Cerebellar nuclear complex (tissue), 1 donor: ENCODE measurements at regions not wholly inside any gene's neighbourhood (a gene's known extent, or its start where the extent isn't known, plus 50 kb on each side); places are given as distances from the start of the nearest gene placed in this dataset.

Experiments used
- DNase-seq, 2 experiments: peaks; one replicate each; lab custom pipeline; 2025; lab: John Stamatoyannopoulos, UW

GRCh38 chr2:220966636-220967035, 605.5 kb downstream of the EPHA4 start:
- DNase-seq, result no peak

GRCh38 chr2:220969348-220969747, 602.8 kb downstream of the EPHA4 start:
- no peak for DNase-seq

- DNase-seq, result no peak
Measured at GRCh38 chr2:220980966-220981675, 591.0 kb downstream of the EPHA4 start.

GRCh38 chr2:220981926-220982325, 590.2 kb downstream of the EPHA4 start:
- DNase-seq, result no peak

GRCh38 chr2:220985561-220985960, 586.5 kb downstream of the EPHA4 start:
- no peak for DNase-seq

- no peak for DNase-seq
Measured at GRCh38 chr2:220987839-220988238, 584.3 kb downstream of the EPHA4 start.

- no peak for DNase-seq
Measured at GRCh38 chr2:220991972-220992371, 580.1 kb downstream of the EPHA4 start.

GRCh38 chr2:220994846-220995245, 577.3 kb downstream of the EPHA4 start:
- no peak for DNase-seq

- DNase-seq, result no peak
Measured at GRCh38 chr2:220995581-220995980, 576.5 kb downstream of the EPHA4 start.

GRCh38 chr2:220998156-220998555, 573.9 kb downstream of the EPHA4 start:
- no peak for DNase-seq

- no peak for DNase-seq
Measured at GRCh38 chr2:220999356-220999755, 572.7 kb downstream of the EPHA4 start.

GRCh38 chr2:221001381-221001801, 570.7 kb downstream of the EPHA4 start:
- DNase-seq, result no peak

- DNase-seq, result no peak
Measured at GRCh38 chr2:221002101-221002685, 569.9 kb downstream of the EPHA4 start.

GRCh38 chr2:221005338-221005737, 566.8 kb downstream of the EPHA4 start:
- no peak for DNase-seq

- DNase-seq, result no peak
Measured at GRCh38 chr2:221006084-221006483, 566.0 kb downstream of the EPHA4 start.

GRCh38 chr2:221016551-221016950, 555.6 kb downstream of the EPHA4 start:
- no peak for DNase-seq

- DNase-seq, result no peak
Measured at GRCh38 chr2:221018262-221018661, 553.8 kb downstream of the EPHA4 start.

- DNase-seq, result no peak
Measured at GRCh38 chr2:221019668-221020067, 552.4 kb downstream of the EPHA4 start.

GRCh38 chr2:221022554-221022953, 549.5 kb downstream of the EPHA4 start:
- no peak for DNase-seq

- no peak for DNase-seq
Measured at GRCh38 chr2:221025398-221025797, 546.7 kb downstream of the EPHA4 start.

GRCh38 chr2:221034026-221034701, 537.9 kb downstream of the EPHA4 start:
- DNase-seq, result no peak

GRCh38 chr2:221034973-221035372, 537.1 kb downstream of the EPHA4 start:
- DNase-seq, result no peak

GRCh38 chr2:221042926-221043325, 529.2 kb downstream of the EPHA4 start:
- DNase-seq, result no peak
